SKM-1 treated with dmso at 0.1 percent for 144 hours (cell line): ENCODE measurements at regions not wholly inside any gene's neighbourhood (a gene's known extent, or its start where the extent isn't known, plus 50 kb on each side); places are given as distances from the start of the nearest gene placed in this dataset.

Experiments used
- DNase-seq: peaks from one replicate; lab custom pipeline; 2025; ENCODE audit not compliant: unreplicated experiment; lab: John Stamatoyannopoulos, UW

- DNase-seq = no peak
Observed at GRCh38 chr6:23454080-23454976, 671.7 kb upstream of the NRSN1 start.

- no peak for DNase-seq
Observed at GRCh38 chr6:23455754-23456153, 670.3 kb upstream of the NRSN1 start.

- DNase-seq = no peak
Observed at GRCh38 chr6:23456396-23456795, 669.6 kb upstream of the NRSN1 start.

GRCh38 chr6:23457321-23457720, 668.7 kb upstream of the NRSN1 start:
- DNase-seq = no peak

DNA sequence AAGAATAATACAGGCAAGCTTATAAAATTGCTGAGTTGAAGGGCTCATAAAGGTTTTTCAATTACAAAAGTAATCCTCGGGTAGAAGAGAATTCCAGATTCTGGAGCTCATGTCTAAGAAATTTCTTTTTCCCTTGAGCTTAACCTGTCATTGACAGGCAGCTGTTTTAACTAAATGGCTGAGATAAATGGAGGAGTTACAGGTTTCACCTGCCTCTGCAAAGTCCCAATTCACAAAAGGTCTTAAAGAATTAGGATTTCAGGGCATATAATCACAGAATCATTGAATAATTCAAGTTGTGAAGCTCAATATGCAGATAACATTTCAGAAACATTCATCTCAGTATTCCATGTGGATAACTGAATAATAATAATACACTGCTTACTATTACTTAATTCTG, 660.1 kb upstream of the NRSN1 start:
- DNase-seq = no peak

DNA sequence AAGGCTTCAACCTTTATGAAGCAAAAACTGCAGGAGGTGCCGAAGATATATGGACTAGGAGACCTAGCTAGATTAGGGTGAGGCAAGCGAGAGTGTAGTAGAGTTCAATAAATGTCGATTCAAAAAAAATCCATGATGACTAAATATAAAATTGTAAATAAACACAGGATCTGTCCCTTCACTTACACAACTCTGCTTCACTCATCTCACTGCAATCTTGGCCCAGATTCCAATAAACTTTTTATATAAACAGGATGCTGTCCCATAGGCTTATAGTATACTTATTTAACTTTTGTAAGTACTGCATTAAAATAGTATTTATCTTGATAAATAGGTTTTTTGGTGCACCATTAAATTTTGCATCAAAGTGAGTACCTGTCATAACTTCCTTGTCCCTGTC, 648.4 kb upstream of the NRSN1 start:
- DNase-seq = no peak

- no peak for DNase-seq
Observed at GRCh38 chr6:23478312-23478711, 647.7 kb upstream of the NRSN1 start.

DNA sequence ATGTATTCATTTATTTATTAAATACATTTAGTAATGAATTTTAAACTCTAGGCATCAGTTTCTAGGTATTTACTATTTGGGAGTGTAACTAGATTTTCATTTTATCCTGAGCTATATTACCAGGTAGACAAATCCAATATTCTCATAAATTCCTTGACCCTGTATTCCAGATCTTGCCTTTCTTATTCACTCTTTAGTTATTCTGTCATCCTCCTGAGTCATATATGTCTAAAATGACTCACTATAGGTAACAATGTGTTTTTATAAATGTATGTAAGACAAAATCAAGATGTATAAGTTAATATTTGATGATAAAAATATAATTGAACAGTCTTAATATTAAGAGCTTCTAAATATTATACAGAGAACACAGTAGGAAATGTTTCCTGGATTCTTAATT, 642.1 kb upstream of the NRSN1 start:
- DNase-seq = no peak

DNA sequence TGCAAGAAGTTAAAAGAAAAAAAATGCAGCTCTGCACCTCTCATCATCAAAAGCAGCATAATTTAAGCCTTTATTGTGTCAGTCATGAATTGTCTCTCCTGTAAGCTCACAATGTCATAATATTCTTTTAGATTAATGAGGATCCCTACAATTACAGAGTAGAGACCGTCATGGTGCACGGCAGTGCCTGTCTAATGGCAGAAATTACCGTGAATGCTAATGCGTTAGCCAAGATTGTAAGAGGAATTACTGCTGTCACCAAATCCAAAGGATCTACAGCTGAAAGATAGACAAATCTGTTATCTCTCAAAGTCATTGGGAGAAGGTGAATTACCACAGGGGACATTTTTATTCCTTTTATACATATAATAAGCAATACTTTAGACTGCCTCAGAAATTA, 631.6 kb upstream of the NRSN1 start:
- no peak for DNase-seq

- no peak for DNase-seq
Observed at GRCh38 chr6:23498013-23498412, 628.0 kb upstream of the NRSN1 start.

DNA sequence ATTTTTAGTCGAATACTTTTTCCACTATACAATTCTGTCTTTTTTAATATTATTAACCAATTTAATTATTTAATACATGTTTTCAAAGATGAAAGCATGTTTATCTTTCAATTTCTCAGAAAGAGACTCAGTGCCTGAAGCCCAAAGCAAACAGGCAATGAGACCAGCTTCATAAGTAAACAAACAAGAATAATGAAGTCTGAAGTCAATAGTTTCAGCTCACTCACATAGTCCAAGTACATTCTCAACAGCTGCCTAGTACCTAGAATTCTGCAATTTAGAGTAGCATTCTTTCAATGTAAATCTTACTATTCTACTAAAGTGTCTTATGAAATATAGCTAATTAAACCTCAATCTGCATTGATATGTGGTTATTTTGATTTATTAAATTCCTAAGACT, 626.5 kb upstream of the NRSN1 start:
- DNase-seq = no peak

GRCh38 chr6:23503173-23503572, 622.8 kb upstream of the NRSN1 start:
- DNase-seq = no peak

GRCh38 chr6:23505026-23505425, 621.0 kb upstream of the NRSN1 start:
- no peak for DNase-seq

GRCh38 chr6:23510778-23511510, 615.1 kb upstream of the NRSN1 start:
- no peak for DNase-seq

DNA sequence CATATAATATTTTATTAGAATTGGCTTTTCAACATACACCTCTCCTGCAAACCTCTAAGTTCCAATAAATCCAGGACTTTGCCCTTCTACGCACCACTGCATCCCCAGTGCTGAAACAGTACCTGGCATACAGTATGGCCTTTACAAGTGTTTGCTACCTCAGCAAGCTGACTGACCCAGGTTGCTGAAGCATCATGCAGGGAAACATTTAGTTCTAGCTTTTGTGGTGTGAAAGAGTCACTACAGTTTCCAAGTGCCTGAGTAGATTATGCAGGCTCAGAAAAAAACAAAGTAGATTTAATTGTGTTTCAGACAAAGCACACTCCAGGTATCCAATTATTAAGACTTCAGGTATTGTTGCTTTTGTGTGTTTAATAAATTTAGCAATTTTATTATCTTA, 614.2 kb upstream of the NRSN1 start:
- DNase-seq = no peak

DNA sequence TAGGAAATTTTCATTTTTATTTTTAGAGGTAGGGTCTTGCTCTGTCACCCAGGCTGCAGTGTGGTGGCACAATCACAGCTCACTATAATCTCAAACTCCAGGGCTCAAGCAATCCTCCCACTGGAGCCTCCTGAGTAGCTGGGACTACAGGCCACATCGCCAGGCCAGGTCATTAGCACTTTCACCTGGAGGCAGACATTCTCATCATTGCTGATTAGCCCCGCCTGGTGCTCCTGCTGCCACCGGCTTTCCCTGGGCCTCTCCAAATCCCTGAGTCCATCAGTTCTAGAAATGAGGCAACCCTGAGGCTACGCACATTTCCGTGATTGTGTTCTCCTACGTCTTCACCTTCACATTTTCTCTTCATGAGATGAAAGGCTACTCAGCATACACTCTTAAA, 607.7 kb upstream of the NRSN1 start:
- DNase-seq = no peak

DNA sequence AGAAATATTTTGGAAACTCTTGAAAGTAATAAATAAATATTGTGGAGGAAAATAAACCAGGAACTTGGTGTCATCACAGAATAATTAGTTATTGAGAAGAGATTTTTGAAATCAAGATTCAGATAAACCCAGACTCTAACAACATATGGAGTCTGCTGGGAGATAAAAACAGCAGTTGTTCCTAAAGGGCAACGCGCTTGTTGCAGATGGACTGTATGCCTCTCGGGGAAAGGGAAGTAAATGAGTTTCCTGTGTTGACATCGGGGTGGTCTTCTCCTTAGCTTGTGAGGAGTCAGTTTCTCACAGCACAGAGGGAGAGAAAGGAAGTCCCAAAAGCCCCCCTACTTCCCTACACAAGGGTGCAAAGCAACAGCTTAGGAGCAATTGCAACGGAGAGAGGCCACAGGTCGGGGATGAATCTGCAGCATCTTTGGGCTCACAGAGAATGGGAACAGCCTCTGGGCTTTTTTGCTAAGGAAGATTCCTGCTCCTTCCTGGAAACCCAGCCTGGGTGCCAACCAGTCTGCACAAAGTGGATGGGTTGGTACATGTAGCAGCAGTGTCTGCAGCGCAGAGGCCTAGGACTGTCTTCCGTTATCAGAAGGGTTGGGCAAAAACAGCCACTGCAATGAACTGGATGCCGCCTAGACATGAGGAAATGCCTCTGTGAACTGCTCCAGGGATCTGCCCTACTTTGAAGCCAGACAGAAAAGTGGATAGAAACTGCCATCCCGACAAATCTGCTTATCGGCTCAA, 603.0 kb upstream of the NRSN1 start:
- DNase-seq = no peak

DNA sequence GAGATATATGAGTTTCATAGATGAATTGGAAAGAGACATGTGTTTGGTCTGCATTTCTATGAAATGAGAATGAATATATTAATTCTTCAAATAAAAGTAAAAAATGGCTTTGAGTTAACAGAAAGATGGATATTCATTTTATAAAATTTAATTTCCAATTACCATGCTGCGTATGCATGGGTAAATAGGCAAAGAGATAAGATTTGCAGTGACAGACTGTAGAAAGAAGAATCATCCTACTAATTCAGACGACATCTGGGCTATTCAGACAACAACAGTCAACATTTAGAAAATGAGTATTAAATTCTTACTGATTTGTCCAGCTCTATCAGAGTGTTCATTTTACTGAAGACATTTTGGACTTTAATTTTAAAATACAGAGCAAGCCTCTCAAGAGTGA, 602.2 kb upstream of the NRSN1 start:
- DNase-seq = no peak

- no peak for DNase-seq
Observed at GRCh38 chr6:23524548-23524947, 601.5 kb upstream of the NRSN1 start.

GRCh38 chr6:23526526-23526925, 599.5 kb upstream of the NRSN1 start:
- no peak for DNase-seq

GRCh38 chr6:23529902-23530301, 596.1 kb upstream of the NRSN1 start:
- DNase-seq = no peak

DNA sequence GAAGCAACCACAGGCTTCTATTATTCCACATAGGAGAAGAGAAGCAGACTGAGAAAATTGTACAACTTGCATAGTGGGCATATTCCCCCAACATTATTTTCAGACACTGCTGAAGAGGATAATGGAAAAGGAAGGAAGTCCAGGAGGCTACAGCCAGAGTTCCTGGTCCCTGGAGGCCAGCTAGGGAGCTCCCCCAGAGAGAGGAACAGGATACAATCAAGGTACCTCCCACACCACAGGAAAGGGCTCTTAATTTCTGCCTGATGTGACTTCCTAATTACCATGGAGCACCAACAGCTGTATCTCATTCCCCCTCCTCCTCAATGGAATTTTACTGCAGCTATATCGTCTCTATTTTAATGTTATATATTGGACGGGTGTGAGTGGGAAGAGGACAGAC, 594.3 kb upstream of the NRSN1 start:
- DNase-seq = no peak
